ENCODE measurements at regions not wholly inside any gene's neighbourhood (a gene's known extent, or its start where the extent isn't known, plus 50 kb on each side); places are given as distances from the start of the nearest gene placed in this dataset.
A peak's percentile ranks its signal among the peaks of the same experiment; 100 is the strongest.
"Not testable (repeated sequence)": the region's sequence is repeated elsewhere in the genome, so short reads cannot be mapped to it uniquely, and the experiment has no call there.

GRCh38 chr13:81018936-81019335 is 678.0 kb upstream of the SPRY2 start:
- DNase-seq, result no peak
- H3K4me3 ChIP-seq, result no peak overlapping the region
- TF ChIP-seq, protein P1, sequence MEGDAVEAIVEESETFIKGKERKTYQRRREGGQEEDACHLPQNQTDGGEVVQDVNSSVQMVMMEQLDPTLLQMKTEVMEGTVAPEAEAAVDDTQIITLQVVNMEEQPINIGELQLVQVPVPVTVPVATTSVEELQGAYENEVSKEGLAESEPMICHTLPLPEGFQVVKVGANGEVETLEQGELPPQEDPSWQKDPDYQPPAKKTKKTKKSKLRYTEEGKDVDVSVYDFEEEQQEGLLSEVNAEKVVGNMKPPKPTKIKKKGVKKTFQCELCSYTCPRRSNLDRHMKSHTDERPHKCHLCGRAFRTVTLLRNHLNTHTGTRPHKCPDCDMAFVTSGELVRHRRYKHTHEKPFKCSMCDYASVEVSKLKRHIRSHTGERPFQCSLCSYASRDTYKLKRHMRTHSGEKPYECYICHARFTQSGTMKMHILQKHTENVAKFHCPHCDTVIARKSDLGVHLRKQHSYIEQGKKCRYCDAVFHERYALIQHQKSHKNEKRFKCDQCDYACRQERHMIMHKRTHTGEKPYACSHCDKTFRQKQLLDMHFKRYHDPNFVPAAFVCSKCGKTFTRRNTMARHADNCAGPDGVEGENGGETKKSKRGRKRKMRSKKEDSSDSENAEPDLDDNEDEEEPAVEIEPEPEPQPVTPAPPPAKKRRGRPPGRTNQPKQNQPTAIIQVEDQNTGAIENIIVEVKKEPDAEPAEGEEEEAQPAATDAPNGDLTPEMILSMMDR (IDR thresholded peaks at IDR 0.05), result no peak
- TF ChIP-seq POLR2A (IDR thresholded peaks at IDR 0.05), result no peak
- H3K27ac ChIP-seq, result no peak overlapping the region
- no peaks in the 10 kb centered on the region for H3K4me1 ChIP-seq
- H3K9me3 ChIP-seq, result peaks cover 0 to 4% of the 10 kb centered on the region in 2 donors
- intact Hi-C loops (cut with DNase I; ENCODE audit: low total_unique reads), result no loop called here
- H3K27me3 ChIP-seq, result no peaks in the 10 kb centered on the region
- no peaks in the 10 kb centered on the region for H3K36me3 ChIP-seq

GRCh38 chr13:81017513-81018152 is 676.7 kb upstream of the SPRY2 start:
- Histone ChIP-seq H3K27me3 (no peaks in the 10 kb centered on the region), H3K27ac (no peak overlapping the region), H3K36me3 (no peaks in the 10 kb centered on the region), H3K4me3 (no peak overlapping the region), H3K4me1 (no peaks in the 10 kb centered on the region), H3K9me3 (peaks cover 0 to 4% of the 10 kb centered on the region in 2 donors)
- TF ChIP-seq, protein P1 (IDR thresholded peaks at IDR 0.05), result peak; percentile 34 to 41 (median 39)
- no peak for TF ChIP-seq POLR2A (IDR thresholded peaks at IDR 0.05)
- no peak for DNase-seq
- intact Hi-C loops (cut with DNase I; ENCODE audit: low total_unique reads), result no loop called here

- intact Hi-C loops (cut with DNase I; ENCODE audit: low total_unique reads), result no loop called here
- Histone ChIP-seq H3K4me1 (no peaks in the 10 kb centered on the region), H3K9me3 (no peaks in the 10 kb centered on the region), H3K27ac (no peak overlapping the region), H3K36me3 (no peaks in the 10 kb centered on the region), H3K4me3 (no peak overlapping the region), H3K27me3 (no peaks in the 10 kb centered on the region)
- TF ChIP-seq, protein P1 (IDR thresholded peaks at IDR 0.05), result no peak
- TF ChIP-seq POLR2A (IDR thresholded peaks at IDR 0.05), result no peak
- no peak for DNase-seq
Measured at GRCh38 chr13:81012031-81012430, 671.1 kb upstream of the SPRY2 start.

- Histone ChIP-seq H3K27ac (no peak overlapping the region), H3K9me3 (no peaks in the 10 kb centered on the region), H3K36me3 (no peaks in the 10 kb centered on the region), H3K27me3 (no peaks in the 10 kb centered on the region), H3K4me1 (no peaks in the 10 kb centered on the region), H3K4me3 (no peak overlapping the region)
- no peak for DNase-seq
- TF ChIP-seq, protein P1 (IDR thresholded peaks at IDR 0.05), result no peak
- no peak for TF ChIP-seq POLR2A (IDR thresholded peaks at IDR 0.05)
- intact Hi-C loops (cut with DNase I; ENCODE audit: low total_unique reads), result no loop called here
Measured at GRCh38 chr13:81001828-81002385, 661.0 kb upstream of the SPRY2 start.

DNA sequence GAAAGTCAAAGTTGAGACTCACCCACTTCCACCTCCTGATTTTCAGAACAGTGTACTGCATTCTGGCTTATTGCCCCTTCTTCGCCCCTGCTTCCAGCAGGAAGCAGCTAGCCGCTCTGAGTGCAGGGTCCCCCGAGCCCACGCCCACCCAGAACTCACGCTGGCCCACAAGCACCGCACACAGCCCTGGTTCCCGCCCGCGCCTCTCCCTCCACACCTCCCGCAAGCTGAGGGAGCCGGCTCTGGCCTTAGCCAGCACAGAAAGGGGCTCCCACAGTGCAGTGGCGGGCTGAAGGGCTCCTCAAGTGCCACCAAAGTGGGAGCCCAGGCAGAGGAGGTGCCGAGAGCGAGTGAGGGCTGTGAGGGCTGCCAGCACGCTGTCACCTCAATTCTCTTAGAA is 657.7 kb upstream of the SPRY2 start:
- H3K4me3 ChIP-seq; intact Hi-C loops (cut with DNase I; ENCODE audit: low total_unique reads); H3K4me1 ChIP-seq; DNase-seq; H3K27me3 ChIP-seq; H3K27ac ChIP-seq; H3K9me3 ChIP-seq; H3K36me3 ChIP-seq: not testable (repeated sequence)
